OCI-M2 (cell line): ENCODE measurements at regions not wholly inside any gene's neighbourhood (a gene's known extent, or its start where the extent isn't known, plus 50 kb on each side); places are given as distances from the start of the nearest gene placed in this dataset.
"Not testable (repeated sequence)": the region's sequence is repeated elsewhere in the genome, so short reads cannot be mapped to it uniquely, and the experiment has no call there.

Source experiments
- DNase-seq: peaks from one replicate; lab custom pipeline; 2025; ENCODE audit not compliant: unreplicated experiment; lab: John Stamatoyannopoulos, UW

DNA sequence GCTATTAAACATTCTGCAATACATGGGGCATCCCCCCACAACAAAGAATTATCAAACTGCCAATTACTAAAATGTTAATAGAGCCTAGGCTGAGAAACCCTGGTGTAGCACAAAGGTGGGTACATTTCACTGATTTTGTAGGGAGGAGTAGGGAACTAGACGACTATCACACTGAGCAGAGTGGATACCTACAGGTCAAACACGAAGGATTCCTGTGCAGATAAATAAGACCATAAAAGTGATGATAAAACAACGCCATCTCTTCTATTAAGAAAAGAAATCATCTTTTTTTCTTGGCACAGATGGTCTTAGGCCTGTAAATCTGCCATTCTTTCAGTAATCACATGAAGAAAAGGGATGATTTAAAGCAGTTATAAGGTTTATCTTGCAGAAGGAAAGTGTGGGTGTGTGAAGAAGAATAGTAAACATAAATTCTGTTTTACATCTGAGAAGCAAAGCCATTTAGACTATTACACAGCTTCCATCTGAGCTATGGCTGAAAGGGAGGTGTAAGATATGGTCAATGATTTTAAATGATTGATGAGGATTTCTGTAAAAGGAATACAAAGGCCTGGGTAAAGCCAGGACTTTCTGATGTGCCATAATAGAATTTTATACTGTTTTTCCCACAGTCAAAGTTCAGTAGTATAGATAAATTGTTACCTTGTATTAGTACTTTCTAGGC, 429.4 kb upstream of the GOT2 start:
- DNase-seq = no peak

- DNase-seq = no peak
Measured at GRCh38 chr16:59161679-59162078, 427.6 kb upstream of the GOT2 start.

GRCh38 chr16:59154295-59154694, 420.2 kb upstream of the GOT2 start:
- DNase-seq = no peak

DNA sequence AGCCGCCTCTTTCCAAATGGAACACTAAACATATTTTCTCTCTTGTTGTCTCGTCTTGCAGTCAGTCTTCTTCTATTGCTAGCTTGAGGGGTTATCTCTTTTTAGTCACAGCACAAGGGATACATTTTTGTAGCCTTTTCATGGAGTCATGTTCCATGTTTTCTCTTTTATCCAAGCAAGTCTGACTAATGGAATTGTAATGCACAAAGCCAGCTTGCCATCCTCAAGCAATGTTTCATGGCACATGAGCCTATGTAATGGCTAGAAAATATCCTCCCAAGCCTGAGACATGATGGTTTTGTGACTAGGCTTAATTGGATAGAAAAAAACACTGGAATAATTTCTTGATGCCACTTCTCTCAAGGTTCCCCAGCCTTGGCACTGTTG, 414.6 kb upstream of the GOT2 start:
- DNase-seq = no peak

GRCh38 chr16:59148056-59148768, 414.1 kb upstream of the GOT2 start:
- no peak for DNase-seq

DNA sequence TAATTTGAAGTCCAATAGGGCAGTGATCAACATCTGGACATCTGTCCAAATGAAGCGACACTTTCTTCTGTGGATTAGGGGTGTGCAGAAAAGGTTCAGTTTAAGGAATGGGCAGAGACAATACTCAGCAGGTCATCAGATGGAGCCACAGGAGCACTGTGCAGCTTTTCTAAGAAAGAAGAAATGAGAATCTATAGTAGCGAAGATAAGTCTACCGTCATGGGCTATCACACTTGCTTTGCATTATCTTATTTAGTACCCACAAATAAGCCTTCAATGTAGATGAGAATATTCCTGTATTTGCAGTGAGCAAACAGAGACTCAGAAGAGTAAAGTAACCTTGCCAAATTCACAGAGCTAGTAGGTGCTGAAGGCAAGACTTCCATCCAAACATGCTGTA, 412.0 kb upstream of the GOT2 start:
- no peak for DNase-seq

DNA sequence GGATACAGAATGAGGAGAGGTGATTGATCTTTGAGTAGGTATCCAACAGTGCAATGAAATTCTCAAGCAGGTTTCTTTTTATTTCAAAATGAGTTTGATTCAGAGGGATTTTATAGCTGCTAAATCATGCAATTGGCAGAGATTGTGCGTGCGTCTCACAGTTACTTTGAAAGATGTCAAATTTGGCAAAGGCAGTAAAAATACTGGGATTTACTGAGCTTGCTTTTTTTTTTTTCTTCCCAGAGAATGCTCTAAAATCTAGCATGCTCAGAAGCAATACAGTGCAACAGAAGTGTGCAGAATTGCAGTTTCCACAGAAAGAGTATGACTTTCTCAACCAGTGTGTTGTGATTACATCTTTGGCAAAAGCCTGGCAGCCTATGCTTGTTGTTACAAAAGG, 410.7 kb upstream of the GOT2 start:
- DNase-seq = no peak

- no peak for DNase-seq
Measured at GRCh38 chr16:59144326-59144725, 410.2 kb upstream of the GOT2 start.

GRCh38 chr16:59126486-59126885, 392.4 kb upstream of the GOT2 start:
- no peak for DNase-seq

GRCh38 chr16:59124056-59124455, 389.9 kb upstream of the GOT2 start:
- DNase-seq = no peak

- DNase-seq = no peak
Measured at GRCh38 chr16:59123479-59123878, 389.4 kb upstream of the GOT2 start.

DNA sequence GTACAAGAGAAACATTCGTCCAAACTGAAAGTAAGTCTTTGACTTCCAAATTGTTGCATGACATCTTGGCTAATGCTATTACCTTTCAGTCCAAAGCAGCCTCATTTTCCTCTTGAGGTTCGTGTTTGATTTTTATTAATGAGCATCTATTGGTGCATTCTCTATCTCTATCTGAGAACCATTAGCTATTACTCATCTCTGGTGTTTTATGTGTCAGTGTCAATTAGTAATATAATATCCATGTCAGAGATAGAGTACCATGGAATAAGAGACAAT, 388.1 kb upstream of the GOT2 start:
- no peak for DNase-seq

DNA sequence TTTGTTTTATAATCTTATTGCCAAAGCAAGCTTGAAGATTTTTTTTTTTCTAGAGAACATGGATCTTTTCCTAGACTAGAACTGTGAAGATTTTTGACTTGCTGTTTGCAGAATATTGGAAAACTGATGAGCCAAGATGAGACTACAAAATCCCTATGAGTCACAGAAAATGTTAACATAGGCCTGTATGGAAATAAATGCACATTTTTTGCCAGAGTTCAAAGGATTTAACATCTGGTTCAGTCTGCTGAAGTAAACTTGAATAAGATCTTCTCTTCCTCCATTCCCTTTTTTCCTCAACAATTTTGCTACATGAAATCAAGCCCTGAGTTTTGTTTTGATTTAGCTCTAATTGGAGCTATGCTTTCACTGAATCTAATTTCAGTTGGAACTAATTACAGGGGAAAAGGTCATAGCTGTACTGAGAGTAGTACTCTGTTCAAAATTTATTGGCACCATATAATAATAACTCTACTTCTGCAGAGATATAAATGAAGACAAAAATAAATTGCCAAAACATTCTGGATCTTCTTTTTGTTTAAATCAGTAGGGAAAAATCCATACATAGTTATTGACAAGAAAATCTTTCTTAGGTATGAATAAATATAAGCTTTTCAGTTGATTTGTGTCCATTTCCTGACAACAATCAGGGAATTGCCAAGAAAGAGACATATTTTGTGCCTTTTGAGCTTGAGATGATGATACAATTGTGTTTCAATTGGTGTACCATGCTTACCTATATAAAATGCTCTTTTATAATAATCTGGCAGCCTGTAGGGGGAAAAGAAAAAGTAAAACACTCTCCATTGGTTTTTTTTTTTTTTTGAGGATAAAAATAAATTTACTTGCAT, 387.5 kb upstream of the GOT2 start:
- no peak for DNase-seq

GRCh38 chr16:59116744-59117143, 382.6 kb upstream of the GOT2 start:
- no peak for DNase-seq

- no peak for DNase-seq
Measured at GRCh38 chr16:59114790-59115189, 380.7 kb upstream of the GOT2 start.

DNA sequence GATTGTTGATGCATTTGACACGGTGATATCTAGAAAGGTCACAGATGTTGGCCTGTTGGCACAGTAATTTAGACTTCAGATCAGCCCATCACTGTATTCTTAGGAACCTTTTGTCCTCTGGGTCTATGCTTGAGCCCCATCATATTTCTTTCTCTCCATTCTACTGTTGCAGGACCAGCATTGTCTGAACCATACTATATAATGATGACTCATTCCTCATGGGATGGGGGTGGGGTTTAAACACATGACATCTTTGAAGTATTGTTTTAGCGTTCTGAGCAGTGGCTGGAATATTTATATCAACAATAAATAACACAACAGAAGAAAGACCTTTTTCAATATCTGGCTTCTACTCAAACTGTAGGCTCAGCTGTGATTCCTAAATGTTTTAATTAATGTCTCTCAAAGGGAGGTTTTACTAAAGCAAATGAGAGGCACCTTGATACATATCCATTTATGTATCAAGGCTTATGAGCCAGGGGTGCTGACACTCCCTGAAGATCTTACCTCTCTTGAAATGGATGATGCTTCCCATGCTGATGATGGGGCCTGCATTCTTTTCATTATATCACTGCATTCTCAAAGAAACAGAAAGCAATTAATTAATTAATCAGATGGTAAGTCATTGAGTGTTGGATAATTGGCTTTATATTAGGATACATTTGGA, 379.0 kb upstream of the GOT2 start:
- DNase-seq = no peak

DNA sequence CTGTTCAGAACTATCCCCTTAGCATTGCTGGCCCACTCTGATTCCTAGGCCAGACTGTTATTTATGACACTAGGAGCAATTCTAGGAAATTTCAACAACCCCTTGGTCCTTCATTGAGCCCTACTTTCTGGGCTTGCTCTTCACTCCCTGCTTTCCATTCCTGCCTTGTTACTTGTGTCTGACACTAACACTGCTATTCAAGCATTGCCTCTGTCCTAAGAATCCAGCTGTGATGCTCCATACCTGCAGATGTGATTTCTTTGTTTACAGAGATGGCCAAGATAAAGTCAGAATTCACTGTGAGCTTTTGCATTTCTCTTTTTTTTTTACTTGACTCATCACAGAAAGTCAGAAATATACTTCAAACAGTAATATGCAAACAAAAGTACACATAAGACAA, 377.2 kb upstream of the GOT2 start:
- no peak for DNase-seq

GRCh38 chr16:59108374-59108773, 374.3 kb upstream of the GOT2 start:
- DNase-seq = no peak

DNA sequence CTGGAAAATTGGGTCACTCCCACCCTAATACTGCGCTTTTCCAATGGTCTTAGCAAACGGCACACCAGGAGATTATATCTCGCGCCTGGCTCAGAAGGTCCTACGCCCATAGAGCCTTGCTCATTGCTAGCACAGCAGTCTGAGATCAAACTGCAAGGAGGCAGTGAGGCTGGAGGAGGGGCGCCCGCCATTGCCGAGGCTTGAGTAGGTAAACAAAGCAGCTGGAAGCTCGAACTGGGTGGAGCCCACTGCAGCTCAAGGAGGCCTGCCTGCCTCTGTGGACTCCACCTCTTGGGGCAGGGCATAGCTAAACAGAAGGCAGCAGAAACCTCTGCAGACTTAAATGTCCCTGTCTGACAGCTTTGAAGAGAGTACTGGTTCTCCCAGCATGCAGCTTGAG, 362.6 kb upstream of the GOT2 start:
- DNase-seq = not testable (repeated sequence)

- no peak for DNase-seq
Measured at GRCh38 chr16:59090541-59090940, 356.4 kb upstream of the GOT2 start.

- DNase-seq = no peak
Measured at GRCh38 chr16:59088431-59088830, 354.3 kb upstream of the GOT2 start.

- no peak for DNase-seq
Measured at GRCh38 chr16:59087641-59088040, 353.5 kb upstream of the GOT2 start.
